GM12878 (cell line): ENCODE measurements at regions not wholly inside any gene's neighbourhood (a gene's known extent, or its start where the extent isn't known, plus 50 kb on each side); places are given as distances from the start of the nearest gene placed in this dataset.

ENCODE experiments used
- CTCF ChIP-seq, 3 experiments: IDR thresholded peaks in 2 of 3; conservative IDR thresholded peaks in 1 of 3; 2 replicates each; pipeline ENCODE4 v1.5.1; 2011; ENCODE audit warnings: low read depth in 3 of 3, low read length in 3 of 3, mild to moderate bottlenecking in 3 of 3, control low read depth in 2 of 3, moderate library complexity in 2 of 3, inconsistent platforms in 1 of 3, mixed read lengths in 1 of 3; ENCODE audit not compliant: control insufficient read depth in 2 of 3, insufficient read depth in 1 of 3; ENCODE audit errors: extremely low read depth in 1 of 3
- EZH2 ChIP-seq: IDR thresholded peaks from 2 replicates; pipeline ENCODE4 v1.6.1; 2012; ENCODE audit warnings: low read depth, mild to moderate bottlenecking, control low read depth, inconsistent platforms, low read length, borderline replicate concordance; ENCODE audit not compliant: control insufficient read depth
- FOXK2 ChIP-seq: fragments of 450-650 bp; IDR thresholded peaks from 2 replicates; pipeline ENCODE4 v1.6.1; 2017; ENCODE audit warnings: mild to moderate bottlenecking, moderate library complexity
- TAF1 ChIP-seq: IDR thresholded peaks from 2 replicates; pipeline ENCODE4 v1.6.1; 2011; ENCODE audit warnings: mild to moderate bottlenecking, low read depth, low read length, borderline replicate concordance

GRCh38 chr15:95522533-95522932 lies 808.0 kb upstream of the NR2F2 start:
- no peak for TF ChIP-seq FOXK2
- TF ChIP-seq CTCF (IDR thresholded peaks at IDR 0.05 in 2 of 3, conservative IDR thresholded peaks at IDR 0.05 in 1 of 3; ENCODE audit: control insufficient read depth in 2 of 3, extremely low read depth in 1 of 3, insufficient read depth in 1 of 3, low read depth in 3 of 3, low read length in 3 of 3) = no peak
- no peak for TF ChIP-seq EZH2
- no peak for TF ChIP-seq TAF1
